ENCODE measurements at regions not wholly inside any gene's neighbourhood (a gene's known extent, or its start where the extent isn't known, plus 50 kb on each side); places are given as distances from the start of the nearest gene placed in this dataset.

- TF ChIP-seq, protein P1, sequence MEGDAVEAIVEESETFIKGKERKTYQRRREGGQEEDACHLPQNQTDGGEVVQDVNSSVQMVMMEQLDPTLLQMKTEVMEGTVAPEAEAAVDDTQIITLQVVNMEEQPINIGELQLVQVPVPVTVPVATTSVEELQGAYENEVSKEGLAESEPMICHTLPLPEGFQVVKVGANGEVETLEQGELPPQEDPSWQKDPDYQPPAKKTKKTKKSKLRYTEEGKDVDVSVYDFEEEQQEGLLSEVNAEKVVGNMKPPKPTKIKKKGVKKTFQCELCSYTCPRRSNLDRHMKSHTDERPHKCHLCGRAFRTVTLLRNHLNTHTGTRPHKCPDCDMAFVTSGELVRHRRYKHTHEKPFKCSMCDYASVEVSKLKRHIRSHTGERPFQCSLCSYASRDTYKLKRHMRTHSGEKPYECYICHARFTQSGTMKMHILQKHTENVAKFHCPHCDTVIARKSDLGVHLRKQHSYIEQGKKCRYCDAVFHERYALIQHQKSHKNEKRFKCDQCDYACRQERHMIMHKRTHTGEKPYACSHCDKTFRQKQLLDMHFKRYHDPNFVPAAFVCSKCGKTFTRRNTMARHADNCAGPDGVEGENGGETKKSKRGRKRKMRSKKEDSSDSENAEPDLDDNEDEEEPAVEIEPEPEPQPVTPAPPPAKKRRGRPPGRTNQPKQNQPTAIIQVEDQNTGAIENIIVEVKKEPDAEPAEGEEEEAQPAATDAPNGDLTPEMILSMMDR (IDR thresholded peaks at IDR 0.05): no peak
- TF ChIP-seq SIN3A (IDR thresholded peaks at IDR 0.05; ENCODE audit: borderline replicate concordance, insufficient read depth, low read depth, low read length) (no peak), POLR2AphosphoS5 (IDR thresholded peaks at IDR 0.05; ENCODE audit: low read depth, low read length) (no peak)
These were observed 426.1 kb upstream of the THBS1 start for GRCh38 chr15:39154776-39155175.

All from Panc1 (cell line).